ENCODE measurements at regions not wholly inside any gene's neighbourhood (a gene's known extent, or its start where the extent isn't known, plus 50 kb on each side); places are given as distances from the start of the nearest gene placed in this dataset.

- TF ChIP-seq EZH2 (IDR thresholded peaks at IDR 0.05; ENCODE audit: low read depth, unreplicated experiment) = no peak
- no peak for TF ChIP-seq CTCF (conservative IDR thresholded peaks at IDR 0.05; ENCODE audit: low read depth in 2 of 2)
- no peak for TF ChIP-seq CREB1 (CRISPR knock-in tag; IDR thresholded peaks at IDR 0.05; ENCODE audit: low read depth)
- TF ChIP-seq POLR2AphosphoS5 (IDR thresholded peaks at IDR 0.05; ENCODE audit: low read depth) = no peak
- no peak for TF ChIP-seq REST (IDR thresholded peaks at IDR 0.05; ENCODE audit: unreplicated experiment)
- no peak for TF ChIP-seq EZH2phosphoT487 (IDR thresholded peaks at IDR 0.05; ENCODE audit: unreplicated experiment)
- TF ChIP-seq JUNB (IDR thresholded peaks at IDR 0.05; ENCODE audit: unreplicated experiment) = no peak
- TF ChIP-seq STAT1 (IDR thresholded peaks at IDR 0.05; ENCODE audit: unreplicated experiment) = no peak
- TF ChIP-seq ZNF114 (CRISPR knock-in tag; IDR thresholded peaks at IDR 0.05) = no peak
- TF ChIP-seq ZNF331 (CRISPR knock-in tag; IDR thresholded peaks at IDR 0.05; ENCODE audit: low read depth) = no peak
- TF ChIP-seq NANOG (IDR thresholded peaks at IDR 0.05; ENCODE audit: borderline replicate concordance) = no peak
These were observed 51.2 kb upstream of the MED9 start for GRCh38 chr17:17425591-17425990.

All from GM23338 (cell line).